GM19468 (cell line): ENCODE measurements at regions not wholly inside any gene's neighbourhood (a gene's known extent, or its start where the extent isn't known, plus 50 kb on each side); places are given as distances from the start of the nearest gene placed in this dataset.

Experiments
- ATAC-seq: cut with Tn5 transposase; IDR thresholded peaks from one replicate; pipeline ENCODE4 v1.9.1; 2021; ENCODE audit warnings: mild to moderate bottlenecking, moderate library complexity, moderate number of reproducible peaks; ENCODE audit not compliant: unreplicated experiment; ENCODE audit errors: extremely low read depth

DNA sequence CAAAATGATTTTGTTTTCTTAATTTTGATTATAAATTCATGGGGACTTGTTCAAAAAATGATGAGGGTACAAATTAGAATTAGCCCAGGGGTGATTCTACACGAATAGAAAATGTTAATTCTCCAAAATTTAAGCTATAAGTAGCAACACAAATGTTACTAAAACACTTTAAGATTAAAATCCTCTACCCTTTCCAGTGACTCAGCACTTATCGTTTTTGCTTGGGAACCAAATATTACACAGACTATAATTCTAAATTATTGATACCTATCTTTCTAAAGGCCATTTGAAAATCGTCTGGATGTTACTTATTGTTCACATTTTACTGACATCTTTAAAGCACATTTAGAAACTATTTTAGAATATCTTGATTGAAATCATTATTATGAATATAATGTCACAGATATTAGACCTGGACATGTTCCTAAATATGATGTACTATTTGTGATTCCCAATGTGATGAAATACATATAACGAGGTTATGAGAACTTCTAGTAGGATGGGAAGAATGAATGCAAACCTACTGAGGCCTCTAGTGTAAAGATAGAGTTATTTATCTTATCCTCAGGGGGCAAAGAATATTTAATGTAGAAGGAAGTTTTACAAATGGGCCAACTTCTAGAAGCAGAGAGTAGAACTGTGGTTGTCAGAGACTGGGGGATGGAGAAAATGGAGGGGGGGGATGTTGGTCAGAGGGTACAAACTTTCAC, 132.0 kb upstream of the TP63 start:
- no peak for ATAC-seq

DNA sequence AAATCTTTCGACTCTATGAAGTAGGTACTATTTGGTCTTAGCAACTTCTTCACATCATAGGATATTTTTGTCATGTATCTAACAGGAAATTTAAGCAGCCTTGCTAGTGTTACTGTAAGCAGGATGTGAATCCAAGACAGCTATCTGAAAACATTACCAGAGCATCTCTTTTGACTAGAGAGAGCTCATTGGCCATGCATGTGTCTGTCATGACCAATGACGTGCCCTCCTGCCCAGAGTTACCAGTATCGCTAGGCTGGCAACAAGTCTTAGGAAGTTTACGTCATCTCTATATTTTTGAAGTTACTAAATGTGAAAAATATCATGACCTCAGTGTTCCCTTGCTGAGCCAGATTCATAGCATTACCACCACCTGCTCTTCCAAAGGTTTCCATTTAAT, 130.9 kb upstream of the TP63 start:
- ATAC-seq, result no peak

DNA sequence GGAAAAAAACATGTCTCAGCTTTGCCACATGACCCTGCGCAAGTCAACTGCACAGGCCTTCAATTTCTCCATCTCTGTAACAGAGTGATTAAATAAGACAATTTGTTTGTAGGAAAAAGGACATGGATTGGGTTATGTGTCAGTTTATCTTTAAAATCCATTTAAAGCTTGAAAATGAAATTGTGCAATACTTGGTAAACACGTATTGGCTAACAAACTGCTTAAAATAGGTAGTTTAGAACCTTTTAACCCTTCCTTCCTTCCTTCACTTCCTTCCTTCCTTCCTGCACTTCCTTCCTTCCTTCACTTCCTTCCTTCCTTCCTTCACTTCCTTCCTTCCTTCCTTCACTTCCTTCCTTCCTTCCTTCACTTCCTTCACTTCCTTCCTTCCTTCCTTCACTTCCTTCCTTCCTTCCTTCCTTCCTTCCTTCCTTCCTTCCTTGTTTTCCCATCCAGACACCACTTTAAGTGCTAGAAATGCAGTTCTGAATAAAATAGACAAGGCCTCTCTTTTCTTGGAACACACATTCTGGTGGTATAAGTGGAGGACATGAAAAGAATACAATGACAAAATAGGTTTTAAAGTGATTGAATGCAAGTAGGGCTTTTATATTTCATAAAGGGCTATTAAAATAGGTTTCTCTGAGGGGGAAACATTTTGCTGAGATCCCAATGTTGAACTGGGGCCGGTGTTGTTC, 130.2 kb upstream of the TP63 start:
- ATAC-seq, result no peak

DNA sequence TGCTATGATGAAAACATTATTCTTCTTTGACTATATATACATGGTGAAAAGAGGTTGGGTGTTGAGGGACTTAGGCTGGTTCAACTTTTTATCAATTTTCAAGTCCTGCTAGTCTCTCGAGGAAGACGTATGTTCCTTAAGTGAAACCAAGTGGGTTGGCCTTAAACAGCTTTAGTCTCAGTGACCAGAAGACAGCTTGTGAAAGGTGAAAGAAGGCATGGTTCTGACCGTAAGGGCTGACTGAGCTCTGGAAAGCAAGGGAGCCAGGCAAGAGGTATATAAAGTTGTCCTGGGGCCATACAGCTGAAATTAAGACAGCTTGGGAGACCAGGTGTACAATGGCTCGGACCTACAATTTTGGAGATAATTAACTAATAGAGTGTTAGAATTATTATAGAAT, 128.9 kb upstream of the TP63 start:
- no peak for ATAC-seq

DNA sequence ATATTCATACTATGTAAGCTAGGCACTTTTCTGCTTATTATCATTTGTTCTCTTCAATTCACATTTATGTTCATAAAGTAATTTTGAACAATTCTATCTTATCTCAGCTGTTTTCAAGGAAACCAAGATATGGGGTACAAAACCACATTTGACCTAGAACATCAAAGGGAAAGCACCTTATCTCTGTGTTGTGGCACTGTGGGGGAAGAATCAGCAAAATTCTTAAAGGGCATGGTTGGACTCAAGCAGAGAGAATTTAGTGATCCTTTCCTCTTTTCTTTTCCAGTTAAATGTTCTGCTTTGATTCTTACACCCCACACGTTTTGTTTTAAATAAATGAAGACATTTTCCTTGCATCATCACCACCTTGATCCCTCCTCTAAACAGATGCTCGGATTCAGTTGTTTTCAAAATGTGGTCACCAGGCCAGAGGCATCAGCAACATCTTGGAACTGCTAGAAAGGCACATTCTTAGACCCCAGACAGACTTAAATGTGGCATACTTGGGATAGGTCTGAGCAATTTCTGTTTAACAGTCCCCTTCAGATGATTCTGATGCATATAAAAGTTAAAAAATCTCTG, 128.4 kb upstream of the TP63 start:
- no peak for ATAC-seq

- ATAC-seq, result no peak
These were observed 123.3 kb upstream of the TP63 start for GRCh38 chr3:189507856-189508255.

DNA sequence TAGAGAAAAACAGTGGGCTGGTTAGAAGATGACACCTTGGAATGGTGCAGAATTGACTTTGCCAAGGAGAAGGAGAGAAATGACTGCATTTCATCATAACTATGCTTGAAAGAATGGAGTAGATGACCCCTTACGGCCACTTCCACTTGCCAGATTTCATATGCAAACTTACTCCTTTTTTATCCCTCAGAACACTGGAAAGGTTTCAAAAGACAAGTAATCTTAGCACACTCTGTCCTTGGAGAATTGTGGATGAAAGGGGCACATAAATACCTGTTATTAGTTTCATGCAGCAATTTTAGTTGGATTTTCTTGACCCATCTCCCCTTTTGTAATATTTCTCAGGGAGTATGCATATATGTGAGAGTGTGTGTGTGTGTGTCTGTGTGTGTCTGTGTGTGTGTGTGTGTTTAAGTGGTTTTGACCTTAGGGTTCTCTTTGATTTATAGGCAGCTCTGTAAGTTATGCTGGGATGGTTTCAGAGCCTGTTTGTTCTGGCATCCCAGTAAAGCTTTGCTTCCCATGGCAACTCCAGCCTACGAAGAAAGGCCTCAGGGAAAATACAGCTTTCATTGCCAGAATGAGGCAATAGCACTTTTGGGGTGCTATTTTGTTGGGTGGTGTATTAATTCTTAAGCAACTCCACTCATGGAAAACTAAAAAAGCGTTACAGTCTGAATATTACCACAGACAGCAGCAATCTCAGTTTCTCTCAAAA, 122.2 kb upstream of the TP63 start:
- no peak for ATAC-seq

- no peak for ATAC-seq
These were observed 119.2 kb upstream of the TP63 start for GRCh38 chr3:189512039-189512438.

DNA sequence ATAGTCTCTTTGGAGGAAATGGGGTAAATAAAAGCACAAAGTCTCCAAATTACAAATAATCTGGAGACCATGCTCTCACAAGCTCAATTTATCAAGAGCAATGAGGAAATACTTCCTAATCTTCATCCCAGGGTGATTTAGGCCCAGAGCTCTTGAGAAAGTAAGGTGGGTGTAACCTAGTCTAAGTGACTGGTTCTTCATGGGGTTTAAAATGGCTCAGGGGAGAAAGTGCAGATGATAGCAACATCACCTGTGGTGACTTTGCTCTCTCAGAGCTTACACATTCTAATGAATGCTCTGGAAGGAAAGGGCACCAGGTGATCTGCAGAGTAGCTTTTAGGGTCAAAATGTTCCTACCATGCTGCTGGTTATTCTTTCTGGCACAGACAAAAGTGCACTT, 118.4 kb upstream of the TP63 start:
- ATAC-seq, result no peak

DNA sequence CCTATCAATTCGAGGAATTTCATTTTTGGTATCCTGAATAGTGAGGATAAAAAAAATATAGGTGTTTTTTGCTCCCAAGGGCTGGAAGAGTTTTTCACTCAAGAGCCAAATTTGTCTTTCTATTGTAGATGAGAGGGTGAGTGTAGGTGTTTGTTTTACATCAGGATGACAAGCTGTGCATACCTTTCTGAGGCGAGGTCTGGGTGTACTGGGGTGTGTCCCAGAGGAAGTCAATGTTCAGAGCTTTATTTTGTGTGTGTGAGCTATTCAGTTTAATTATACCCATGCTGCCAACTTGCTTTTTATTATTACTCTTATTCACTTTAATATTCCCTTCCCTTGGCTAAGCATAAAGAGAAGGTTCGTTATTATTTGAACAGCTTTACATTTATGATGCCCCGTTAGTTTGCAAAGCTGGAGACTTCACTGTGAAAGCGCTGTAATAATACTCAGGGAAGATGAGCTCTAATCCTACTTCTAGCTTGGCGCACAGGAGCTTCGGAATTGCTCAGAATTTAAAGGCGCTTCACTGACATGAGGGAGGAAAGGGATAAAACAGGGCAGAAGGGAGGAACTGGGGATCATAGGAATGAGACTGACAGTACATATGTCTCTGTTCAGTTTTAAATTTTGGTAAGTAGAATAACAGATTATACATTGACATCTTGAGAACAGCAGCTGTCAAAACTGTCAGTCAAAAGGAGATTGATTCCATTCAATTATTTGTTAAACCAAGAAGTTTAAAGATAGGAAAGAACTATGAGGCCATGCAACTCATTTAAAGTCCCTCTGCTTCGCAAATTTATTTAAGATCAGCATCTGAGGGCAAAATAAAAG, 117.7 kb upstream of the TP63 start:
- ATAC-seq, result no peak

DNA sequence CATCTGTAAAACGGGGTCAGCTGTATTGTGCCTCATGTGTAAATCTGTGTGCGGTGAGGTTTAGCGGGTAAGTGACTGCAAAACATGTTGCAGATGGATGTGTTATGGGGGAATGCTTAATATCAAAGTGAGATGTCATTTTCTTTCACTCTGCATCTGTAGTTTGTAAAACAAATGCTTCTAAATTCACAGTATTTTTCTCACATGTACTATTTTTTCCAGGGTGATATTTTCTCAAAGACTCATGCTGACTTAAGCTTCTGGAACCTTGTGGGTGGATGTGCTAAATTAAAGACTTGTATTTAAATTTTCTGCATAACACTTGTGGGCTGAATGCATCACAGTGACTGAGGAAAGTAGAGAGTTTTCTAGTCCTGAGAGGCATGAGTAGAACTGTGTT, 115.2 kb upstream of the TP63 start:
- no peak for ATAC-seq

DNA sequence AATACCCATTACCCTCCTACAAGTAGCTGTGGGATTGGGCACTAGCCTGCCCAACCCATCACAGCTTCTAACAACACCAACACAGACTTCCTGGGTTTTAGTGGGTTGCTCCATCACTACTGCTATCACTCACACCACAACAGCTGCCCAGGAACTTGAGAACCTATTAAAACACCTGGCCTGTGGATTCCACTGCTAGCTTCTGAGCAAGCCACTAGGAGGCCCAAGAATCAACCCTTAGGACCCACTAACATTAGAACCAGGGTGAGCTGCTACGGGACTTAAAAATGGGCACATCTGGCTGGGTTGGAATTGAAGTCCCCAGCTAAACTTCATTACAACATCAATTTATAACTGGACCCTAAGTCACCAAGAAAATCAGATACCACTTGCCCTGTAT, 113.2 kb upstream of the TP63 start:
- ATAC-seq, result no peak

GRCh38 chr3:189519458-189519857, 111.7 kb upstream of the TP63 start:
- no peak for ATAC-seq

- ATAC-seq, result no peak
These were observed 101.7 kb upstream of the TP63 start for GRCh38 chr3:189529468-189529867.

GRCh38 chr3:189529889-189530471, 101.2 kb upstream of the TP63 start:
- ATAC-seq, result no peak

DNA sequence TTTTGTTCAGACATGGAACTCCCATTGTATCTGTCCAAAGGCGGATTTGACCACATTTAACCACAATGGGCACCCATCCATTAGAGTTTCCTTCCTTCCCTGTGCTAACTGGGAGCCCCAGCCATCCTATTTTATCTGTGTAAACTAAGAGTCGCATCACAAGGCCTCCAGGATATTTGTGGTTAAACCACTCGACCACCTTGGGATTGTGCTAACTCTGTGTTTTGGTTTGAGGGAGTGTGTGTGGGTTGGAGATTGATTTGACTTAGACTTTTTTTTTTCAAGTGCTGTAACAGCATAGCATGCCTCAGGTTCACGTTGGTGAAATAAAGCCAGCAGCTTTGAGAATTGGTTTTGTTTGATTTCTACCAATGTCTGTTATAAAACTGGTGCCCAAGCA, 100.4 kb upstream of the TP63 start:
- ATAC-seq, result no peak

DNA sequence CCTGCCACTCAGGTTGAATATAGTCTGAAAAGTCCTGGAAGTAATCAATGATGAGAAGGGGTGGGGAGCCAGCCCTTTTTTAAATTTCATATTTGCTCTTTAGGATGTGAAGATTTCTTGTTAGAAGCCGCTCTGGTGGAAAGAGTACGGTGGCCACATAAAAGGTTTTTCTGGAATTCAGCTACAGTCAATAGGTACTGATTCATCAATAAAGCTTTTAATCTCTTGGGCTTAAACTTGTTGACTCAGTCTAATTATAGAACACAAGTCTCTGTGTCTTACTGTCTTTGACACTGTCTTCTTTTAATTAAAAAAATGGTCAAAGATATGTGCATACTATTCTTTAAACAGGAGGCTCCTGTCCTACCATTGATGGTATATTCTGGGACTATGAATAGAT, 99.9 kb upstream of the TP63 start:
- ATAC-seq, result no peak

GRCh38 chr3:189534531-189534930, 96.7 kb upstream of the TP63 start:
- no peak for ATAC-seq

DNA sequence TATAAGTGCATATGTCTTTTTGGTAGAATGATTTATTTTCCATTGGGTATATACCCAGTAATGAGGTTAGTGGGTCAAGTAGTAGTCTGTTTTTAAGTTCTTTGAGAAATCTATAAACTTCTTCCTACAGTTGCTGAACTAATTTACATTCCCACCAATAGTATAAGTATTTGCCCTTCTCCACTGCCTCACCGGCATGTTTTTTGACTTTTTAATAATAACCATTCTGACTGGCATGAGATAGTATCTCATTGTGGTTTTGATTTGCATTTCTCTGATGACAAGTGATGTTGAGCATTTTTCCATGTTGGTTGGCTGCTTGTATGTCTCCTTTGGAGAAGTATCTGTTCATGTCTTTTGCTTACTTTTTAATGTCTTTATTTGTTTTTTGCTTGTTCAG, 94.1 kb upstream of the TP63 start:
- ATAC-seq, result no peak

GRCh38 chr3:189547448-189547847, 83.7 kb upstream of the TP63 start:
- ATAC-seq, result no peak
